ENCODE measurements at regions not wholly inside any gene's neighbourhood (a gene's known extent, or its start where the extent isn't known, plus 50 kb on each side); places are given as distances from the start of the nearest gene placed in this dataset.
"Not testable (repeated sequence)": the region's sequence is repeated elsewhere in the genome, so short reads cannot be mapped to it uniquely, and the experiment has no call there.

- Histone ChIP-seq H3K4me3 (no peak overlapping the region), H3K36me3 (no peaks in the 10 kb centered on the region), H3K9me3 (ENCODE audit: low read depth) (no peaks in the 10 kb centered on the region), H3K79me2 (ENCODE audit: low read depth) (no peaks in the 10 kb centered on the region), H3K9ac (no peak overlapping the region), H3K4me1 (no peaks in the 10 kb centered on the region), H3K27me3 (no peaks in the 10 kb centered on the region), H3K27ac (no peak overlapping the region), H3K4me2 (no peak overlapping the region), H2AFZ (replicated peaks) (peak overlapping the region; percentile 92), H4K20me1 (ENCODE audit: low read depth) (no peaks in the 10 kb centered on the region), H3F3A (ENCODE audit: low read depth) (no peaks in the 10 kb centered on the region)
- H3K4me1 Mint-ChIP-seq, result no peaks in the 10 kb centered on the region
- H3K36me3 Mint-ChIP-seq, result no peaks in the 10 kb centered on the region
- peak; percentile 73 for DNase-seq (ENCODE audit: low spot score)
- peaks cover 13% of the 10 kb centered on the region for H3K27me3 Mint-ChIP-seq (ENCODE audit: insufficient read depth, low read depth)
- TF ChIP-seq CTCF (IDR thresholded peaks at IDR 0.05), result peak; percentile 69
- no peak for TF ChIP-seq EZH2 (IDR thresholded peaks at IDR 0.05)
- TF ChIP-seq EZH2phosphoT487 (IDR thresholded peaks at IDR 0.05), result no peak
- H3K27ac Mint-ChIP-seq, result no peak overlapping the region
- no peak overlapping the region for H3K4me3 Mint-ChIP-seq
- peaks cover 21% of the 10 kb centered on the region for H3K9me3 Mint-ChIP-seq
Observed at GRCh38 chr10:63976538-63976937, 455.3 kb downstream of the REEP3 start.

DNA sequence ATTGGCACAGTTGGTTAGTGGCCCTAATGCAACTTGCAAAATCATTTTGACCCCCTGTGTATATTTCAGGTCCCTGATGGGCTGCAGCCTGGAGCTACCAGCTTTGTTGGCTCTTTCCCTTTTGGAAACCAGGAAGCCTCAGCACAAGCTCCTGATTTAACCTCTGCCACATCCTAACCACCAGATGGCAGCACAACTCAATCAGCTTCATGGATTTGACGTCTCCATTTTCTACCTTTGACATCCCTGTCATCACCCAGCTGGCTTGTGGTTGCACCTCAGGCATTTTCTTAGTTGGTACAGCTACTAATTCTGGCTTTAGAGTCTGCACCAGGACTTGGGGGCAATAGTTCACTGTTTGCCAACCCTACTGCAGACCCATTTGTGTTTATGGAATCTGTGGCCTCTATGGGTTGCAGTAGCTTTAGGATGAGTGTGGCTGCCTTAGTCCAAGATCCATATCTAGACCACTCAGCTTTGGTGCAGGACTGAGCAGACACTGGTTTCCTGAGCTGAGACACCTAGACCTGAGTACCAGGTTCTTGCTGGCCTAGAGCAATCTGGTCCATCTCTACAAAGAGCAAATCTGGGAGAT lies 456.2 kb downstream of the REEP3 start:
- TF ChIP-seq CTCF (IDR thresholded peaks at IDR 0.05) (peak; percentile 77), EZH2phosphoT487 (IDR thresholded peaks at IDR 0.05) (no peak)
- H3K4me2 ChIP-seq, result no peak overlapping the region
- no peaks in the 10 kb centered on the region for H4K20me1 ChIP-seq (ENCODE audit: low read depth)
- Mint-ChIP-seq H3K36me3 (no peaks in the 10 kb centered on the region), H3K4me1 (no peaks in the 10 kb centered on the region), H3K27ac (no peak overlapping the region), H3K9me3 (peaks cover 23% of the 10 kb centered on the region), H3K4me3 (no peak overlapping the region), H3K27me3 (ENCODE audit: insufficient read depth, low read depth) (peaks cover 12% of the 10 kb centered on the region)
- H2AFZ ChIP-seq (replicated peaks), result peak overlapping the region; percentile 92
- H3K79me2 ChIP-seq (ENCODE audit: low read depth), result no peaks in the 10 kb centered on the region
- H3K9me3 ChIP-seq (ENCODE audit: low read depth), result no peaks in the 10 kb centered on the region
- no peaks in the 10 kb centered on the region for H3K27me3 ChIP-seq
- no peak overlapping the region for H3K9ac ChIP-seq
- no peak overlapping the region for H3K27ac ChIP-seq
- H3K36me3 ChIP-seq, result no peaks in the 10 kb centered on the region
- H3F3A ChIP-seq (ENCODE audit: low read depth), result no peaks in the 10 kb centered on the region
- H3K4me3 ChIP-seq, result no peak overlapping the region
- no peaks in the 10 kb centered on the region for H3K4me1 ChIP-seq
- DNase-seq (ENCODE audit: low spot score), result peak; percentile 68

- not testable (repeated sequence) for H3K27ac ChIP-seq; H4K20me1 ChIP-seq (ENCODE audit: low read depth); H3K4me2 ChIP-seq; H3K4me1 Mint-ChIP-seq; H3K27me3 Mint-ChIP-seq (ENCODE audit: insufficient read depth, low read depth); H3K9me3 ChIP-seq (ENCODE audit: low read depth); H3K27me3 ChIP-seq; H3K27ac Mint-ChIP-seq; H3K9ac ChIP-seq; H3K36me3 ChIP-seq; H3K4me3 ChIP-seq; H3K36me3 Mint-ChIP-seq; DNase-seq (ENCODE audit: low spot score); H3K4me1 ChIP-seq; H3K79me2 ChIP-seq (ENCODE audit: low read depth); H2AFZ ChIP-seq (replicated peaks); H3F3A ChIP-seq (ENCODE audit: low read depth); H3K4me3 Mint-ChIP-seq
- H3K9me3 Mint-ChIP-seq, result peaks cover 22% of the 10 kb centered on the region
Observed at GRCh38 chr10:63980870-63981269, 459.7 kb downstream of the REEP3 start.

GRCh38 chr10:63984061-63984460 lies 462.9 kb downstream of the REEP3 start:
- H3K4me3 Mint-ChIP-seq; H3K36me3 Mint-ChIP-seq; DNase-seq (ENCODE audit: low spot score): not testable (repeated sequence)

More at GRCh38 chr10:63984061-63984460, 462.9 kb downstream of the REEP3 start:
- H3K27me3 ChIP-seq; H3K27ac Mint-ChIP-seq; H3F3A ChIP-seq (ENCODE audit: low read depth); H3K9me3 ChIP-seq (ENCODE audit: low read depth); H3K27me3 Mint-ChIP-seq (ENCODE audit: insufficient read depth, low read depth); H3K4me1 ChIP-seq; H3K9ac ChIP-seq; H3K36me3 ChIP-seq; H3K4me2 ChIP-seq; H3K4me3 ChIP-seq; H3K4me1 Mint-ChIP-seq; H3K27ac ChIP-seq; H4K20me1 ChIP-seq (ENCODE audit: low read depth); H2AFZ ChIP-seq (replicated peaks); H3K79me2 ChIP-seq (ENCODE audit: low read depth): not testable (repeated sequence)
- peaks cover 43% of the 10 kb centered on the region for H3K9me3 Mint-ChIP-seq

Data from neural progenitor cell (in vitro differentiated cells).